Pancreas (tissue), 10 donors: ENCODE measurements at regions not wholly inside any gene's neighbourhood (a gene's known extent, or its start where the extent isn't known, plus 50 kb on each side); places are given as distances from the start of the nearest gene placed in this dataset.
"Not testable (repeated sequence)": the region's sequence is repeated elsewhere in the genome, so short reads cannot be mapped to it uniquely, and the experiment has no call there.

Experiments
- ATAC-seq, 4 donors: fragments of 200-7000 bp; cut with Tn5 transposase; one replicate each; pipeline versions ENCODE4 v1.8.0 to v1.9.1; 2020; ENCODE audit warnings: mild to moderate bottlenecking in 4 of 4, moderate library complexity in 4 of 4
- DNase-seq, 6 donors: peaks; one replicate each; pipeline ENCODE4 v3.0.0-alpha.2; 2020
- FAIRE-seq: peaks from 2 replicates; lab custom pipeline; 2012; peaks lifted over from hg19 to GRCh38; lab: Jason Lieb, UNC
- H3K27ac ChIP-seq, 4 donors: fragments of 200-600 bp; sonication (generic); 1 replicate in 3 of 4; 2 replicates in 1 of 4; pipeline versions ENCODE4 v1.5.0 to v1.8.0; 2020
- H3K27me3 ChIP-seq, 4 donors: fragments of 200-600 bp; one replicate each; pipeline ENCODE4 v1.8.0; 2021
- H3K36me3 ChIP-seq, 3 donors: fragments of 200-600 bp; sonication (generic) in 1 of 3; one replicate each; pipeline versions ENCODE4 v1.5.0 to v1.8.0; 2020 to 2021
- H3K4me1 ChIP-seq, 3 donors: fragments of 200-600 bp; one replicate each; pipeline ENCODE4 v1.8.0; 2021
- H3K4me3 ChIP-seq, 4 donors: fragments of 200-600 bp; sonication (generic) in 2 of 4; one replicate each; pipeline versions ENCODE4 v1.5.0 to v1.8.0; 2020 to 2021
- H3K9me3 ChIP-seq, 4 donors: fragments of 200-600 bp; one replicate each; pipeline ENCODE4 v1.8.0; 2021
- CTCF ChIP-seq, 4 donors: fragments of 200-600 bp; sonication (generic) in 3 of 4; IDR thresholded peaks; one replicate each; pipeline versions ENCODE4 v1.5.0 to v1.8.0; 2021; ENCODE audit warnings: antibody characterized with exemption in 4 of 4
- whole genome bisulfite sequencing, 2 donors: extraction: QIAGEN DNeasy Blood & Tissue Kit; methylation state at CpG; one replicate each; pipeline ENCODE4 v1.1.7; 2013; 5-methylcytosine and 5-hydroxymethylcytosine counted together
- intact Hi-C, 3 donors: fragments of 100-400 bp; cut with DNase I; formaldehyde crosslinking; loops; one replicate each; pipeline versions ENCODE4 v1.11.1 to v1.14.2; 2022
- donor health status: healthy with polysubstance abuse.
- donor health status: DM: no; HTN: no; CAD: no; lungs with moderate emphysema.
- donor health status: DM: no; HTN: no; CAD: no.
- donor health status: control.
- donor health status: control.
- donor health status: Bipolar disorder and iron deficiency.
- donor health status: DM: yes; HTN: yes; CAD: no.
- donor health status: DM: no; HTN: no; CAD: no.
- donor health status: DM: no; HTN: no; CAD: no.
- donor health status: DM: yes; HTN: yes; CAD: no.

GRCh38 chr2:145530653-145531052 lies 1010.7 kb upstream of the ZEB2 start:
- Histone ChIP-seq H3K36me3 (no peaks in the 10 kb centered on the region), H3K27me3 (no peaks in the 10 kb centered on the region), H3K9me3 (no peaks in the 10 kb centered on the region), H3K4me1 (no peaks in the 10 kb centered on the region), H3K27ac (no peak overlapping the region), H3K4me3 (no peak overlapping the region)
- no peak for TF ChIP-seq CTCF (IDR thresholded peaks at IDR 0.05)
- DNase-seq (no peak), FAIRE-seq (no peak), ATAC-seq (no peak)
- intact Hi-C loops, result no loop called here

GRCh38 chr2:145524836-145525235 lies 1004.9 kb upstream of the ZEB2 start:
- DNase-seq, result no peak
- H3K27me3 ChIP-seq, result no peaks in the 10 kb centered on the region
- whole genome bisulfite sequencing, 2 donors, result 49 to 61% methylated on average over 1 of the region's 1 CpG
- no peak for FAIRE-seq
- no peaks in the 10 kb centered on the region for H3K4me1 ChIP-seq
- no peaks in the 10 kb centered on the region for H3K36me3 ChIP-seq
- no peak for TF ChIP-seq CTCF (IDR thresholded peaks at IDR 0.05)
- intact Hi-C loops, result no loop called here
- no peak overlapping the region for H3K27ac ChIP-seq
- no peaks in the 10 kb centered on the region for H3K9me3 ChIP-seq
- no peak for ATAC-seq
- no peak overlapping the region for H3K4me3 ChIP-seq

- DNase-seq (no peak), ATAC-seq (no peak), FAIRE-seq (no peak)
- intact Hi-C loops, result no loop called here
- no peaks in the 10 kb centered on the region for H3K9me3 ChIP-seq
- no peaks in the 10 kb centered on the region for H3K27me3 ChIP-seq
- H3K36me3 ChIP-seq, result no peaks in the 10 kb centered on the region
- 72 to 78% methylated on average over 6 of the region's 6 CpGs for WGBS, 2 donors
- TF ChIP-seq CTCF (IDR thresholded peaks at IDR 0.05), result no peak
- no peak overlapping the region for H3K27ac ChIP-seq
- no peak overlapping the region for H3K4me3 ChIP-seq
- no peaks in the 10 kb centered on the region for H3K4me1 ChIP-seq
These were observed 1004.4 kb upstream of the ZEB2 start for GRCh38 chr2:145524303-145524702.

- 86 to 92% methylated on average over 5 of the region's 5 CpGs for WGBS, 2 donors
- DNase-seq, H3K4me3 ChIP-seq, H3K9me3 ChIP-seq, H3K36me3 ChIP-seq, H3K4me1 ChIP-seq, FAIRE-seq, H3K27me3 ChIP-seq, H3K27ac ChIP-seq, intact Hi-C loops, ATAC-seq: not testable (repeated sequence)
These were observed 999.3 kb upstream of the ZEB2 start for GRCh38 chr2:145519254-145519653.

- no peak for TF ChIP-seq CTCF (IDR thresholded peaks at IDR 0.05)
- 73 to 78% methylated on average over 4 of the region's 4 CpGs for WGBS, 2 donors
- no peaks in the 10 kb centered on the region for H3K27me3 ChIP-seq
- H3K27ac ChIP-seq, result no peak overlapping the region
- H3K4me1 ChIP-seq, result no peaks in the 10 kb centered on the region
- ATAC-seq, result no peak
- no peak overlapping the region for H3K4me3 ChIP-seq
- H3K9me3 ChIP-seq, result peaks cover 0 to 3% (median 0%) of the 10 kb centered on the region in 4 donors
- no peak for FAIRE-seq
- H3K36me3 ChIP-seq, result no peaks in the 10 kb centered on the region
- DNase-seq, result no peak
- intact Hi-C loops, result no loop called here
These were observed 992.0 kb upstream of the ZEB2 start for GRCh38 chr2:145511946-145512345.

GRCh38 chr2:145503511-145503910 lies 983.6 kb upstream of the ZEB2 start:
- no peak for TF ChIP-seq CTCF (IDR thresholded peaks at IDR 0.05)
- intact Hi-C loops, result no loop called here
- Histone ChIP-seq H3K9me3 (no peaks in the 10 kb centered on the region), H3K4me1 (no peaks in the 10 kb centered on the region), H3K4me3 (no peak overlapping the region), H3K27ac (no peak overlapping the region), H3K27me3 (no peaks in the 10 kb centered on the region), H3K36me3 (no peaks in the 10 kb centered on the region)
- no peak for FAIRE-seq
- WGBS, 2 donors, result 62 to 66% methylated on average over 3 of the region's 3 CpGs
- DNase-seq, result no peak
- ATAC-seq, result no peak
